ENCODE measurements at regions not wholly inside any gene's neighbourhood (a gene's known extent, or its start where the extent isn't known, plus 50 kb on each side); places are given as distances from the start of the nearest gene placed in this dataset.
"Not testable (repeated sequence)": the region's sequence is repeated elsewhere in the genome, so short reads cannot be mapped to it uniquely, and the experiment has no call there.

DNA sequence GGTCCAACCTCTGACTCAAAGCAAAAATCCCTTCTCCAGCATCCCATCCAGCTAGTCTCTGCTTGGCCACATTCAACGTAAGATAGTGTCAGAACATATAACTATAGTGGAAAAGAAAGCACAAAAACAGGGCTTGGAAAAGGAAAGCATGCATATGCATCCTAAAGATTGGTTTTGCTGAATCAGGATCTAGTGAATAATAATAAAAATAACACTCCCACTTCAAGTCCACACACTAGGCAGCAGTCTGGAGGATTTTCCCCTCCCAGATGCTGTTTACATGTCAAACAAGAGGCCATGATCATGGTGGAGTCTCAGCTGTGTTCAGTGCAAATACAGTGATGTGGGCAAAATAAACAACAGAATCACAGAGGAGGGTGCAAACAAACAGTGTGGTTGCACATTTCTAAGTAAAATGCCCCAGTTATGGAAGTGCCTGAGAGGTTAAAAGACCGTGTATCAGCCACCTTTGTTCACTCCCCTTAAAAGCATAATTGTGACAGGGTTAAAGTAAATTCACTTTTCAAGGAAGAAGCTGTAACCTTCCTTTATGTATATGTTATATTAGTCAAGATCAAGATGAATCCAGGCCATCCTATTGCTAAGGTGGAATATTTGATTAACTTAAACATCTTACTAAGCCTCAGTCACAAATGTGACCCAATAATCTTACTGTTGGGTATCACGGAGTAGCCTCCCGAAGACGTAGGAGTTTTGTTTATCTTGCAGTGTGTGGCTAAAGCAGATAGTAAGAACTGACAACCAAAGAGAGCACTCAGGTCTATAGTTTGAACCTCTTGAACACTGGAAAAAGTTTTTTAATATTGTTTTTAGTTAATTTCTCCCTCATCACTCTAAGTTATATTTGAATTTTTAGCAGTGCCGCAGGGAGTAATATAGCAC is 424.5 kb downstream of the SOX2 start:
- no peak for DNase-seq (ENCODE audit: low spot score)

DNA sequence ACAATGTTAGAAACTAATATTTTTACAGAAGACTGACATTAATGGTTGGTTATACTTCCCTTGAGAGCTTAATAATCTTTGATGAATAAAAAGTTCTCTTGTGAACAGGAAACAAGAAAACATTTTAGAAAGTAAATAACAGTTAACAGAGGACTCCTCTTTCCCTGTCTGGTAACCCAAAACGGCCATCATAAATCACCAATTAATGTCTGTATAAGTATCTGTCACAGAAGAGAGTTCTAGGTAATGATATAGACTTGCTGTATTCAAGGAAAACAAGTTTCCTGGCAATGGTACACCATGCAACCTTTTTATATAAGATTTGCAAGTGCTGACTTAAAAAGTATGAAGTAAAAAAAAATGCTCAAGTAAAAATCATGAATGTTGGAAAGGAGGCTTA is 426.7 kb downstream of the SOX2 start:
- DNase-seq (ENCODE audit: low spot score): no peak

DNA sequence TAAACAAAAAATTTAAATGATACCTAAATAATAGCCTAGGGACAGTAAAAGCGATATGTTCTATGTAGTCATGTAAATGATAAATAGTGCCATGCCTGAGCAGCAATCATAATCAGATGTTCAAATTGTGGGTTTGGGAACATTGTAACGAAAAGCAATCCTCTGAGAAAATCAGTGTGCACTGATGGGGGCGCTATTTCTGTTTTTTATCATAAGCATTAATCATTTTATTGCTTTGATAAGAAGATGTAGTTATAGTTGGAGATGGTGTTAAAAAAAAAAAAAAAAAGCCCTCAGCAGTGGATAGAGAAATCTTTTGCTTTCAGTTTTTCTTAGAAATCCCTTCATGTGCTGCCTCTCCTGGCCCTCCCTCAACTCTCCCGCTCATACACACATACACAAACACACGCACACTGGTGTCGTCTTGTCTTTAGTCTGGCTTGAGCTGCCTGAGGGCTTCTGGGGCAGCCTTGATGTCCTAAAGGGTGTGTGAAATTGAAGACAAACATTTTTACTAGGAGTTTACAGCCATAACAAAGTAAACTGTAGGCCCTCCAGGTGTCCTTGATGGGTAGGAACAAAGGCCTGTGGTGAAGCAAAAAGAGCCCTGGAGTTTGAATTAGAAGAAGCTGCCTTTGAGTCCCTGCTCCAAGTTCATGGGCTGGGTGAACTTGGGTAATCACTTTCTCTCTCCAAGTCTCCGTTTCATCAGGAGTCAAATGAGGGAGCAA is 428.1 kb downstream of the SOX2 start:
- no peak for DNase-seq (ENCODE audit: low spot score)

DNA sequence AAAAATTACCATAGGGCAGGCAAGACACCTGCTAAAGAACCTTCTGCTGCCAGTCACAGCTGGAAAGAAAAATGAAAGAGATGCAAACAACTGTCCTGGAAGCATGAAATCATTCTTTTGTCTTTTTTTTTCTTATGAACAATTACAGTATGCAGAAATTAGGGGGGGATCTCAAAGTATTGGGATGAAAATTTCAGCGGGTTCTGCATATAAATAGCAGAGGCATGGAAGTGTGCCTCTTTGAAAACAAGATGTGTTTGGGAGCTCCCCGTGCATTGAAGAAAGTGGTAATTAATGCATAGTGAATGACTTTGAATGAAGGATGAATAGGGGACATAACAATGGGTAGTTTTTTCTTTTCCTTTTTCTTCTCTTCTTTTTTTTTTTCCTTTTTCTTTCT is 431.2 kb downstream of the SOX2 start:
- no peak for DNase-seq (ENCODE audit: low spot score)

DNA sequence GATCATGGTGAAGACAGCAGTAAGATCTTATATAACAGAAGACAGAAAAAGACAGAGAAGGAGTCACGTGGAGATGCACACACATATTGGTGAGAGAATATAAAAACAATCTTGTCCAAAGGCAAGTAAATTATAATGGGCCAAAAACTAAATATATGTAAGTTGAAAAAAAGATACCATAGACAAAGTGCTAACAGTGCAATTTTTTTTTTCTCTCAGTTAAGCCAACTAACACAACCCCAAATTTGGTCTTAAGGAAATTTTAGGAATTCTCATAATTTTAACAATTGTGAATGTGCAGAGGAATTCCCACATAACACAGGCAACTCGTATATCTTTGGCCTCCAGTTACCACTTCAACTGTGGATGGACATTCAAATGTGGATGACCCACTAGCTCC is 432.2 kb downstream of the SOX2 start:
- DNase-seq (ENCODE audit: low spot score): no peak

DNA sequence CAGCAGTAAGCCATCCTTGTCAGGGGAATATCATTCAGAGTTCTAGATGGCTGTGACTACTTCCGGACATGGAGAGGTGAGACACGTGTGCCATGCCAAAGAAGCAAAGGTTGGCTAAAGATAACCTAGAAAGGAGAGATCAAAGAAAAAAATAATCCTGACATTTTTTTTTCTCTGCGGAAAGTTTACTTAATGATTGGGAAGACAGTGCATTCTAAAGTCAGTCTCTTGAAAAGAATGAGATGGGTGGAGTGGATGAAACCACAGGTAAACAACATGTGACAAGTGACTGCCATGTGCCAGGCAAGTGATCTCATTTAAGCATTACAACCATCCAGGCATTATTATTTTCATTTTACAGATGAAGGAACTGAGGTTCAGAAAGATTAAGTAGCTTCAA is 436.6 kb downstream of the SOX2 start:
- DNase-seq (ENCODE audit: low spot score): no peak

DNA sequence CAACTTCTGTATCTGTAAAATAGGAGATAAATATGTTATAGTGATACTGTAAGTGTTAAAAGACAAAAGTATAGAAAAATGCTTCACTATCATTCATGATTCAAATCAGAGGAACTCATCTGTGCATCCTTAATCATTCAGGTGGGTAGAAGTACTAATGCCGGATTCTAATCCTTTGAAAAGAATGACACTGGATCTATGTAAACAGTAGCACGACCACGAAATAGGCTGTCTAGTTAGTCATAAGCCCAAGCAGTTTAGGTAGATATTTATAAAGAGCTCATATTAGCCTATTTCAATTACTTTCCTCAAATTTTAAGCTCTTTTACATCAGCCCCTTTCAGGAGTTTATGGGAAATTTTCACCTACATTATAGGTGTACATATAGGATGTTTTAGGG is 437.9 kb downstream of the SOX2 start:
- no peak for DNase-seq (ENCODE audit: low spot score)

DNA sequence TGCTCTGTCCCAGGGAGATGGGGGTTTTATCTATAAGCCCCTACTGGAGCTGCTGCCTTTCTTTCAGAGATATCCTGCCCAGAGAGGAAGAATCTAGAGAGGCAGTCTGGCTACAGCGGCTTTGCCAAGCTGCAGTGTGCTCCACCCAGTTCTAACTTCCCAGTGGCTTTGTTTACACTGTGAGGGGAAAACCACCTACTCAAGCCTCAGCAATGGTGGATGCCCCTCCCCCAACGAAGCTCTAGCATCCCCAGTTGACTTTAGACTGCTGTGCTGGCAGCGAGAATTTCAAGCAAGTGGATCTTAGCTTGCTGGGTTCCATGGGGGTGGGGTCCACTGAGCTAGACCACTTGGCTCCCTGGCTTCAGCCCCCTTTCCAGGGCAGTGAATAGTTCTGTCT is 444.6 kb downstream of the SOX2 start:
- DNase-seq (ENCODE audit: low spot score): not testable (repeated sequence)

DNA sequence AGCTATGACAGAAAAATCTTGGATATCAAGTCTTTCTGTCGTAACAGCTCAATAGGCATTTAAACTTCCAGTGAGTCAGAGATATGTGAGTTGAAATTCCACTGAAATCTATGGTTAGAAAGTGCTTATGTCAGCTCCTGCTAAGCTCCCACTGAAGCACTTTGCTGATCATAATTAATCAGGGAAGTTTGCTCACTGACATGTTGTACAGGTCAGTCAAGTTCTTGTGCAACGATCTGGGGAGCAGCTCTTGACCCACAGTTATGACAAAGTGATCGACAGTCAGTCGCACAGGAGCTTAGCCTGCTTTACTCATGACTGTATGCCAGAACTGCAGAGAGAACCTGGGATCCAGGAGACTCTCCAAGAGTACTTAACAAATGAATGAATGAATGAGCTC is 453.5 kb downstream of the SOX2 start:
- no peak for DNase-seq (ENCODE audit: low spot score)

DNA sequence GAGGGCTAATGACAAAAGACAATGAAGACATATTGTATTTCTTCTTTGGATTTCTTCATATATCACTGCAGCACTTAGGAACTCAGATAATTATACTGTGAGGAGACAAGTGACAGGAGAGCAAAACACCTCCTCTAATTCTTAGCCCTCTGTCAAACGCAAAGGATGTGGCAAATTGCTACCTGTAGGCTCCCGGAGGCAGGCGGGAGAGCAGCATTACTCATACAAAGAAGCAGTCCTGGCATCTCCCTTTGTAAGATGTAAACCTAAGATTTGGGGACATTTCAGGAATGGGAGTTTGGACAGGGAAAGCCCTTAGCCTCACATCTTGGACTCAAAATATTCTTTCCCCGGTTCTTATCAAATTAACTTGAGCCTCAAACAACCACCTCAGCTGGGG is 460.8 kb downstream of the SOX2 start:
- DNase-seq (ENCODE audit: low spot score): no peak

DNA sequence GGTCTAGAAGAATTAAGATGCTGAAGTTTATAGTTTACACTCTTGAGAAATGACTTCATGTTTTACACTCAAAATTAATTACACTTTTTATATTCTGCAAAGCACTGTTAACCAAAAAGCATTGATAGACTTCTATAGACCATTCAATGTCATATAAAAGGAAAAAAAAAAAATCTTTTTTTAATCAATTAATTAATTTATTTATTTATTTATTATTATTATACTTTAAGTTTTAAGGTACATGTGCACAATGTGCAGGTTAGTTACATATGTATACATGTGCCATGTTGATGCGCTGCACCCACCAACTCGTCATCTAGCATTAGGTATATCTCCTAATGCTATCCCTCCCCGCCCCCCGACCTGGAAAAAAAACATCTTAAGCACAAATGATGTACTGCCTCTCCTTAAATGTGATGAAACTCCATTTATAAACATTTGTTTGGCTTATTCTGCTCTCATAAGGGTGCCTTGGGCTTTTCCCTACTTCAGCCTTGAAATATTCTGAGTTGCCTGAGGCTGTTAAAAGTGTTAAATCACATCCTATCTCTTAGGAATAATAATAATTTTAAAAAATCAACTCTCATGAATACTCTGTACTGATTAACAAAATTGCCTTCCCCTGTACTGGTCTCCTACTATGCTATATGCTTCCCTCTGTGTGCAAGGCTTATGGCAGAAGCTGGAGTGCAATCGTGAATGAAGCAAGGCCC is 466.9 kb downstream of the SOX2 start:
- no peak for DNase-seq (ENCODE audit: low spot score)

DNA sequence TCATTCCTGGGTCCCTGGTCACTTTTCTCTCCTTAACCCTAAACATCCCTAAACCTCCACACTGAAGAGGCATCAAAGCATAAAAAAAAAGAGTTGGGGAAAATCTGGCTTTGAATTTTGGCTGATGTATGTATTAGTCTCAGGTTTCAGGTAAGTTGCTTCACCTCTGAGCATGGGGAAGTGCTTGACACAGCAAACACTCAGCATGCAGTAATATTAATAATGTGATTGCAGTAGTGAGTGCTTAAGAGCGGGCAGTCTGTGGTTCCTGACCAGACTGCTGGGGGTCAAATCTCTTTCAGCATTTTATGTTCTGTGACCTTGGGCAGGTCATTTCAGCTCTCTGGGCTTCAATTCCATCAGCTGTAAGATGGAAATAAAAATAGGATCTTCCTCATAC is 467.9 kb downstream of the SOX2 start:
- no peak for DNase-seq (ENCODE audit: low spot score)

DNA sequence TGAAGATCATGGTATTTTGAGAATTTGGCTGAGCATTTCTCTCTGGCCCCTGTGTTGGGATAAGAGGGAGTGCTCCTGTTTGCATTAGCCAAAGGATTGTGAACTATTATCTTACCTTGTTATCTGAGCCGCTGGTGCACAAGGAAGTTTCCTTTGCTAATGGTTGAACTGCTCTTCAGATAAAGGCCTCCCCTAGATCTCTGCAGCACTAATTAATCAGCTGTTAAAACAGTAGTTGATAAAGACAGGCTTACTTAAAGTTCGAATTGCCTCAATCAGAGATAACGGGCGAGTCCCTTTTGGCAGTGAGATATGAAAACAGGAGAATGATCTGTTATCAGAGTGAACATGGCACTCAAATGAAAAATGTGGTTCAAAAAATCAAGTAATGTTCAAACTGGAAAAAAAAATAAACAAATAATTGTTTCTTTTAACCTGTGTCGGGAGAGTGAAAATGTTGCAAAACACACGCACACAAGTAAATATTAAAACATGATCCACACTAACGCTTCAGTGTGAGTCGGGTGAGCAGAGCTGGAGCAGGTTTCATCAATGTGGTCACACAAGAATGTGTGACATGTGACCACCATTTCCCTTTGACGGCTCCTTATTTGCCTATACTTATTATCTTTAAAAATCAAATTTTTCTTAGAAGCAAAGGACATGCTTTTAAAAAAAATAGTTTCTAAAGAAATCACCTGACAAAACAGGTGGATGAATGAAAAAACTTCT is 469.1 kb downstream of the SOX2 start:
- no peak for DNase-seq (ENCODE audit: low spot score)

DNA sequence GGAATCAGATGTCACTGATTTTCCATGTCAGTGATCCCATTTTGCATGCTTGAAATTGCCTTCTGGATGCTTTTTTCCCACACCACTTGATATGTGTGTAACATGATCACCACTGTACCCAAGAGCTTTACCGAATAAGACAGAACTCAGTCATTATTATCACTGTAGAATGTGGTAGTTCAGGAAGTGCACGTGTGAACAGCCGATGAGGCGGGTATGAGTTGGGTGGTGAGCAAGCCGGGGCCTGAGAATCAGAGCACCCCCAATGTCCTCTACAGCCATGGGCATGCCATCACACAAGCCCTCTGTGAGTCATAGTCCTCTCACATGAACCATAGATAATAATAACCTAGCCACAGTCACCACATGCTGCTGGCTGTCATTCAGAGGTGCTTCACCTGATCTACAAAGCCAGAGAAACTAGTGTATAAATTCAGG is 470.8 kb downstream of the SOX2 start:
- DNase-seq (ENCODE audit: low spot score): no peak

DNA sequence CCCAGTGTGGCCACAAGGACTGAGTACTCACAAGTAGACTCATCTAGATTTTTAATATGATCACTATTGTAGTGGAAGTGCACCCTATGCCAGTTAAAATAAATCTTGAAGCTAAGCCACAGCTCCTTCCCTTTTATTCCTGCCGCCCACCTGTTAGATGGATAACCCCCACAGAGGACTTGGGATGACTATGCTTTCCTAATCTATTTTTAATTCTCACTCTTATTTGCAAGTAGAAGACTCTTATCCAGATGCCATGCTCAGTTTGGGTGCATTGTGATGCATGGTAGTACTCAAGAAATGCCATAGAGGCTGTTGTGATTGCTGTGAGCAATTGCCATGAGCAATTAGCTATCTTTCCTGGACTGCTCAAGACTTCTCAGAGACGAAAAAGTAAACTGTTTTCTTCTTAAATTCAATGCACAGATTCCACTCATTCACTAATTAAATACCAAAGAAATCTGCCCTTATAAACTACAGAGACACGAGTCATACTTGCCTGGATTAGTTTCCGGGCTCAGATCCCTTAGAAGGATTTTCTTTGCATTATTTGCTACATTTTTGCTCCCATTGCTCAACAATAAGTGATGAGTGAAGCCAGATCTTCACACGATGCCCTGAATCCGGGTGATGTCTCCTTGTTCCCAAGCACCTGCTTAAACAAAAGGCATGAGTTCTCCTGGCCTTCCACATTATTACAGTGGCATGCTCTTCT is 472.1 kb downstream of the SOX2 start:
- no peak for DNase-seq (ENCODE audit: low spot score)

DNA sequence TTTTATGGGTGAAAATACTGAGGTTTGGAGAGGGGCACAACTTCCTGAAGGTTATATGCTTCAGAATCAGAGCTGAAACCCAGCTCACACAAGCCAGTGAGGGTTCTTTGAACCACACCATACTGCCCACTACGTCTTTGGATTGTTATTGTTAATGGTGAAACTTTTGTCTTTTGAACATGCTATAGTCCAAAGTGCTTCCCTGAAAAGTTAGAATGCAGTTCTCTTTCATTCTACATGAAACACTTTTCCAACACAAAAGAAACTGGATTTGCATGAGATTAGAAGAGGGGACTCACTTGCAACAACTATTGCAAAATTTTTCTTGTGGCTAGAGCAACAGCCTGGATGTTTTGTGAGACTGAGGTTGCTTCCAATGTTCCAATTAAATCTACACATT is 473.6 kb downstream of the SOX2 start:
- DNase-seq (ENCODE audit: low spot score): no peak

DNA sequence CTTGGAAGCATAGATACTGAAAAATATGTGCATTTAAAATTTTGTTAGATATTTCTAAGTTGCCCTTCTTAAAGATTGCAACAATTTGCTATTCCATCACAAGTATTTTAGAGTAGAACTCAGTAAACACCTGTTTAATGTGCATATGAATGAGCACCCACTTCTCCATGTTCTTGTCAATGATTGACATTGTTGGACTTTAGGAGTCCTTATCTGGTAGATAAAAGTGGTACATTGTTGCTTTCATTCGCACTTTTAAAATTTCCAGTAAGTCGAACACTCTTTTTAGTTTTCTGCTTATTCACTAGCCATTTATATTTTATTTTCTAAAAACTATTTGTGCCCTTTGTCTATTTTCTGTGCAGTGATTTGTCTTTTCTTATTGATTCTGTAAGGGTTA is 478.3 kb downstream of the SOX2 start:
- no peak for DNase-seq (ENCODE audit: low spot score)

DNA sequence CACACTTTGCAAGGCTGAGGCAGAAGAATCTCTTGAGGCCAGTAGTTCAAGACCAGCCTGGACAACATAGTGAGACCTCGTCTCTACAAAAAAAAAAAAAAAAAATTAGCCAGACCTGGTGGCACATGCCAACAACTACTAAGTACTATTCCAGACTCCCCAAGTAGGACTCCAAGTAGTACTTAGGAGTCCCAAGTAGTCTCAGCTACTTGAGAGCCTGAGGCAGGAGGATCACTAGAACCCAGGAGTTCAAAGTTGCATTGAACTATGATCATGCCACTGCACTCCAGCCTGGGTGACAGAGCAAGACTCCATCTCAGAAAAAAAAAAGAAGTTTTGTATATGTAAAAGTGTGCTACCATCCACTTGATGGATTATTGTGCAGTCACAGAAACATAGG is 486.6 kb downstream of the SOX2 start:
- DNase-seq (ENCODE audit: low spot score): no peak

DNA sequence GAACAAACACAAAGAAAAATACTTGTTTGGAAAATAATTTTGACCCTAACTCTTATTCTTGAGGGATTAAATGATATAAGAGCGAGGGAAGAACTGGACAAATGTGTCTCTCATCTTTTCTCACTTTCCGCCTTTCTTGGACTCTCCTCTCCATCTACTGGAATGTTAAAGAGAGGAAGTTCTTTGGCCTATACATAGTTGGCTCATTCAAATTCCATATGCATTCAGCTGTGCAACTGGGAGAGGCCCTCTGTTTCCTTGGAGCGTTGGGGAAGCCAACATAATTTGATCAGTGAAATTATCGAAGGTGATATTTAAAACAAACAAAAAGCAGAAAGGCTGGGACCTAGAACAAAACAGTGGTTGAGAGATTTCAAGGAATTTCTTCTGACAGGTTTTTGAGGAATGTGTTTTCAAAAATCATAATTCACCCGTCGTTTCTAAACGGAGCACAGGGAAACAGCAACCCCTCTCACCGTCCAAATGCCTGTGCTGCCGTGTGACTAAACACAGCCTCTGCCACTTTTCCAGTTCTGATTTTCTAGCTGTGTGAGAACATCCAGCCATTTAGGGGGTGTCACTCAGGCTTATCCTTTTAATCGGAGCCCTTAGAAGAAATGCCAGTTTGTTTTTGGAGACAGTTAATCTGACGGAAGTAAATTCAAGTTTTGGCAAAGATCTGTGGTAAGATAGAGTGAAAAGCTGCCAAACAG is 489.9 kb downstream of the SOX2 start:
- no peak for DNase-seq (ENCODE audit: low spot score)

DNA sequence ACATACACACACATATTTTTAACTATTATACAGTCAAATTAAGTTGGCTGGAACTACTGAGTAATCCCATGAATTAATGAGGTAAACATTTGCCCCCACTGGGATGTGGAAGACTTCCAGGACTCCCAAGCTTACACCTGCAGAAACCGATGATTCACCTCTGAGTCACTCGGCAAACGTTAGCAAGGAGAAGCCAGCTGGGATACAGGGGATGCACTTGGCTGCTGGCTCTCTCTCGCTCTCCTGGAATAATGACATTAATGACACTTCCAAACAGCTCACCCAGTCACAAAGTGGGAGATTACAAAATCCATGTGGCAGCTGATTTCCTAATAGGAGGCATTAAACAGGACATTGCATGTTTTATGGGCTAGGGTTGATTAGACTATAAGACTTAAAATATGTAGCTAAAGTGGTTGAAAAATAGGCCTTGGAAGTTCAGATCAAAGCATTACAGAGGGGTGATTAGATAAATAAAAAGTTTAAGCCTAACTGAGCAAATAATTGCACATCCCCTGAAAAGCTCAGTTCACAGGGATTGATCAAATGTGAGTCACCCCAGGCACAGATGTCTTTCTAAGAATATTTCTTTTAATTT is 500.9 kb downstream of the SOX2 start:
- DNase-seq (ENCODE audit: low spot score): peak; percentile 13
